ENCODE measurements at regions not wholly inside any gene's neighbourhood (a gene's known extent, or its start where the extent isn't known, plus 50 kb on each side); places are given as distances from the start of the nearest gene placed in this dataset.
"Not testable (repeated sequence)": the region's sequence is repeated elsewhere in the genome, so short reads cannot be mapped to it uniquely, and the experiment has no call there.

GRCh38 chr1:54471588-54471987 is 65.4 kb upstream of the SSBP3 start:
- peaks cover 27% of the 10 kb centered on the region for H3K4me1 ChIP-seq (ENCODE audit: control insufficient read depth, low read depth, low read length)
- H3K9me3 ChIP-seq (ENCODE audit: control insufficient read depth, low read depth, low read length): no peaks in the 10 kb centered on the region
- H3K4me3 ChIP-seq (ENCODE audit: low read length): no peak overlapping the region
- peaks cover 24% of the 10 kb centered on the region for H3K27me3 ChIP-seq (ENCODE audit: control insufficient read depth, insufficient read depth, low read length)
- no peak overlapping the region for H3K27ac ChIP-seq (ENCODE audit: low read length)
- H3K9ac ChIP-seq (ENCODE audit: low read length): no peak overlapping the region
- no peaks in the 10 kb centered on the region for H3K36me3 ChIP-seq (ENCODE audit: control insufficient read depth, low read depth, low read length)

GRCh38 chr1:54469444-54469843 is 63.2 kb upstream of the SSBP3 start:
- Histone ChIP-seq H3K4me1 (ENCODE audit: control insufficient read depth, low read depth, low read length) (peaks cover 20% of the 10 kb centered on the region), H3K27me3 (ENCODE audit: control insufficient read depth, insufficient read depth, low read length) (peaks cover 17% of the 10 kb centered on the region)
- not testable (repeated sequence) for H3K9ac ChIP-seq (ENCODE audit: low read length); H3K36me3 ChIP-seq (ENCODE audit: control insufficient read depth, low read depth, low read length); H3K9me3 ChIP-seq (ENCODE audit: control insufficient read depth, low read depth, low read length); H3K4me3 ChIP-seq (ENCODE audit: low read length); H3K27ac ChIP-seq (ENCODE audit: low read length)

- H3K36me3 ChIP-seq (ENCODE audit: control insufficient read depth, low read depth, low read length); H3K9me3 ChIP-seq (ENCODE audit: control insufficient read depth, low read depth, low read length); H3K27ac ChIP-seq (ENCODE audit: low read length); H3K4me3 ChIP-seq (ENCODE audit: low read length); H3K9ac ChIP-seq (ENCODE audit: low read length): not testable (repeated sequence)
- Histone ChIP-seq H3K4me1 (ENCODE audit: control insufficient read depth, low read depth, low read length) (peaks cover 23% of the 10 kb centered on the region), H3K27me3 (ENCODE audit: control insufficient read depth, insufficient read depth, low read length) (peaks cover 12% of the 10 kb centered on the region)
Measured at GRCh38 chr1:54468288-54469084, 62.3 kb upstream of the SSBP3 start.

GRCh38 chr1:54465351-54465811 is 59.2 kb upstream of the SSBP3 start:
- H3K27ac ChIP-seq (ENCODE audit: low read length): no peak overlapping the region
- no peaks in the 10 kb centered on the region for H3K36me3 ChIP-seq (ENCODE audit: control insufficient read depth, low read depth, low read length)
- no peak overlapping the region for H3K4me3 ChIP-seq (ENCODE audit: low read length)
- no peaks in the 10 kb centered on the region for H3K9me3 ChIP-seq (ENCODE audit: control insufficient read depth, low read depth, low read length)
- H3K9ac ChIP-seq (ENCODE audit: low read length): no peak overlapping the region
- H3K4me1 ChIP-seq (ENCODE audit: control insufficient read depth, low read depth, low read length): peaks cover 42% of the 10 kb centered on the region
- peaks cover 4% of the 10 kb centered on the region for H3K27me3 ChIP-seq (ENCODE audit: control insufficient read depth, insufficient read depth, low read length)

- H3K4me1 ChIP-seq (ENCODE audit: control insufficient read depth, low read depth, low read length): peaks cover 46% of the 10 kb centered on the region
- H3K27ac ChIP-seq (ENCODE audit: low read length): no peak overlapping the region
- no peak overlapping the region for H3K9ac ChIP-seq (ENCODE audit: low read length)
- H3K4me3 ChIP-seq (ENCODE audit: low read length): peak overlapping the region; percentile 15
- H3K9me3 ChIP-seq (ENCODE audit: control insufficient read depth, low read depth, low read length): no peaks in the 10 kb centered on the region
- no peaks in the 10 kb centered on the region for H3K36me3 ChIP-seq (ENCODE audit: control insufficient read depth, low read depth, low read length)
- peaks cover 4% of the 10 kb centered on the region for H3K27me3 ChIP-seq (ENCODE audit: control insufficient read depth, insufficient read depth, low read length)
Measured at GRCh38 chr1:54464477-54465146, 58.4 kb upstream of the SSBP3 start.

GRCh38 chr1:54464031-54464476 is 57.9 kb upstream of the SSBP3 start:
- no peak overlapping the region for H3K4me3 ChIP-seq (ENCODE audit: low read length)

GRCh38 chr1:54463259-54464030 is 57.3 kb upstream of the SSBP3 start:
- no peak overlapping the region for H3K4me3 ChIP-seq (ENCODE audit: low read length)
- no peaks in the 10 kb centered on the region for H3K36me3 ChIP-seq (ENCODE audit: control insufficient read depth, low read depth, low read length)
- peaks cover 50% of the 10 kb centered on the region for H3K4me1 ChIP-seq (ENCODE audit: control insufficient read depth, low read depth, low read length)
- no peak overlapping the region for H3K9ac ChIP-seq (ENCODE audit: low read length)
- H3K9me3 ChIP-seq (ENCODE audit: control insufficient read depth, low read depth, low read length): no peaks in the 10 kb centered on the region
- H3K27me3 ChIP-seq (ENCODE audit: control insufficient read depth, insufficient read depth, low read length): peaks cover 4% of the 10 kb centered on the region
- no peak overlapping the region for H3K27ac ChIP-seq (ENCODE audit: low read length)

More at GRCh38 chr1:54464031-54464476, 57.9 kb upstream of the SSBP3 start:
- no peak overlapping the region for H3K9ac ChIP-seq (ENCODE audit: low read length)
- H3K27me3 ChIP-seq (ENCODE audit: control insufficient read depth, insufficient read depth, low read length): peaks cover 4% of the 10 kb centered on the region
- H3K4me1 ChIP-seq (ENCODE audit: control insufficient read depth, low read depth, low read length): peaks cover 50% of the 10 kb centered on the region
- H3K36me3 ChIP-seq (ENCODE audit: control insufficient read depth, low read depth, low read length): no peaks in the 10 kb centered on the region
- H3K9me3 ChIP-seq (ENCODE audit: control insufficient read depth, low read depth, low read length): no peaks in the 10 kb centered on the region
- no peak overlapping the region for H3K27ac ChIP-seq (ENCODE audit: low read length)

GRCh38 chr1:54462597-54463258 is 56.5 kb upstream of the SSBP3 start:
- Histone ChIP-seq H3K4me3 (ENCODE audit: low read length) (no peak overlapping the region), H3K9me3 (ENCODE audit: control insufficient read depth, low read depth, low read length) (no peaks in the 10 kb centered on the region), H3K27me3 (ENCODE audit: control insufficient read depth, insufficient read depth, low read length) (peaks cover 4% of the 10 kb centered on the region), H3K36me3 (ENCODE audit: control insufficient read depth, low read depth, low read length) (no peaks in the 10 kb centered on the region), H3K4me1 (ENCODE audit: control insufficient read depth, low read depth, low read length) (peaks cover 50% of the 10 kb centered on the region), H3K27ac (ENCODE audit: low read length) (no peak overlapping the region), H3K9ac (ENCODE audit: low read length) (no peak overlapping the region)

GRCh38 chr1:54461731-54462596 is 55.8 kb upstream of the SSBP3 start:
- Histone ChIP-seq H3K4me1 (ENCODE audit: control insufficient read depth, low read depth, low read length) (peaks cover 50% of the 10 kb centered on the region), H3K9me3 (ENCODE audit: control insufficient read depth, low read depth, low read length) (no peaks in the 10 kb centered on the region), H3K36me3 (ENCODE audit: control insufficient read depth, low read depth, low read length) (no peaks in the 10 kb centered on the region), H3K4me3 (ENCODE audit: low read length) (no peak overlapping the region), H3K27ac (ENCODE audit: low read length) (no peak overlapping the region), H3K9ac (ENCODE audit: low read length) (no peak overlapping the region), H3K27me3 (ENCODE audit: control insufficient read depth, insufficient read depth, low read length) (peaks cover 4% of the 10 kb centered on the region)

- no peak overlapping the region for H3K9ac ChIP-seq (ENCODE audit: low read length)
- H3K27ac ChIP-seq (ENCODE audit: low read length): no peak overlapping the region
- peaks cover 50% of the 10 kb centered on the region for H3K4me1 ChIP-seq (ENCODE audit: control insufficient read depth, low read depth, low read length)
- no peak overlapping the region for H3K4me3 ChIP-seq (ENCODE audit: low read length)
- peaks cover 4% of the 10 kb centered on the region for H3K27me3 ChIP-seq (ENCODE audit: control insufficient read depth, insufficient read depth, low read length)
- no peaks in the 10 kb centered on the region for H3K9me3 ChIP-seq (ENCODE audit: control insufficient read depth, low read depth, low read length)
- H3K36me3 ChIP-seq (ENCODE audit: control insufficient read depth, low read depth, low read length): no peaks in the 10 kb centered on the region
Measured at GRCh38 chr1:54460861-54461387, 54.7 kb upstream of the SSBP3 start.

Measured in iPS-18a (cell line).